WTC11 (cell line): ENCODE measurements at regions not wholly inside any gene's neighbourhood (a gene's known extent, or its start where the extent isn't known, plus 50 kb on each side); places are given as distances from the start of the nearest gene placed in this dataset.

Source experiments
- ATAC-seq: fragments of 200-7000 bp; cut with Tn5 transposase; 2 replicates; pipeline ENCODE4 v1.10.0; 2021; ENCODE audit warnings: mild to moderate bottlenecking, moderate library complexity
- CTCF ChIA-PET: fragments of 300-600 bp; sonication (Branson Sonifier 250); formaldehyde crosslinking; loops from one replicate; lab custom pipeline; 2021; ENCODE audit warnings: antibody characterized with exemption; lab: Charles Lee
- POLR2A ChIA-PET: fragments of 350-600 bp; sonication (Branson Sonifier 250); formaldehyde crosslinking; loops from one replicate; lab custom pipeline; 2021; ENCODE audit warnings: antibody characterized with exemption; lab: Charles Lee
- DNase-seq: peaks from one replicate; pipeline ENCODE4 v3.0.0; 2021; ENCODE audit warnings: low spot score
- H3K27ac Mint-ChIP-seq: 2 replicates; pipeline ENCODE4 v1.8.0; 2021; ENCODE audit warnings: mixed read lengths
- H3K27me3 Mint-ChIP-seq: 2 replicates; pipeline ENCODE4 v1.8.0; 2021; ENCODE audit warnings: low read depth, mild to moderate bottlenecking, moderate library complexity, mixed read lengths
- H3K36me3 Mint-ChIP-seq: 2 replicates; pipeline ENCODE4 v1.8.0; 2021; ENCODE audit warnings: mixed read lengths
- H3K4me1 Mint-ChIP-seq: 2 replicates; pipeline ENCODE4 v1.8.0; 2022; ENCODE audit warnings: mixed read lengths
- H3K4me3 Mint-ChIP-seq: 2 replicates; pipeline ENCODE4 v1.8.0; 2021; ENCODE audit warnings: mild to moderate bottlenecking, moderate library complexity, mixed read lengths
- H3K9me3 Mint-ChIP-seq: 2 replicates; pipeline ENCODE4 v1.8.0; 2021; ENCODE audit warnings: mixed read lengths
- AR ChIP-seq: fragments of 250-450 bp; sonication (Bioruptor Pico); IDR thresholded peaks from 2 replicates; pipeline ENCODE4 v1.9.0; 2021; ENCODE audit warnings: mild to moderate bottlenecking
- ATF1 ChIP-seq: sonication (generic); formaldehyde crosslinking; IDR thresholded peaks from 2 replicates; pipeline ENCODE4 v1.8.1; 2023; ENCODE audit warnings: mild to moderate bottlenecking, moderate library complexity, missing genetic modification reagents
- E2F4 ChIP-seq: sonication (generic); formaldehyde crosslinking; IDR thresholded peaks from 2 replicates; pipeline ENCODE4 v1.8.1; 2022; ENCODE audit warnings: low read depth, mild to moderate bottlenecking, moderate library complexity, missing genetic modification reagents, borderline replicate concordance
- ESRRA ChIP-seq: sonication (generic); formaldehyde crosslinking; IDR thresholded peaks from 2 replicates; pipeline ENCODE4 v1.8.1; 2022; ENCODE audit warnings: mild to moderate bottlenecking, missing genetic modification reagents, borderline replicate concordance
- FOXJ3 ChIP-seq: sonication (generic); formaldehyde crosslinking; IDR thresholded peaks from 2 replicates; pipeline ENCODE4 v1.9.0; 2021; ENCODE audit warnings: missing genetic modification reagents, mild to moderate bottlenecking, borderline replicate concordance
- FOXK1 ChIP-seq: sonication (generic); formaldehyde crosslinking; IDR thresholded peaks from 2 replicates; pipeline ENCODE4 v1.8.0; 2022; ENCODE audit warnings: mild to moderate bottlenecking, moderate library complexity, missing genetic modification reagents
- GABPB1 ChIP-seq: sonication (generic); formaldehyde crosslinking; IDR thresholded peaks from 2 replicates; pipeline ENCODE4 v1.8.1; 2023; ENCODE audit warnings: mild to moderate bottlenecking, missing genetic modification reagents
- PRDM15 ChIP-seq: sonication (generic); formaldehyde crosslinking; IDR thresholded peaks from 2 replicates; pipeline ENCODE4 v1.8.0; 2022; ENCODE audit warnings: missing genetic modification reagents
- RELA ChIP-seq: sonication (generic); formaldehyde crosslinking; IDR thresholded peaks from 2 replicates; pipeline ENCODE4 v1.8.1; 2022; ENCODE audit warnings: missing genetic modification reagents, mild to moderate bottlenecking, borderline replicate concordance
- SMAD4 ChIP-seq: sonication (generic); formaldehyde crosslinking; IDR thresholded peaks from 2 replicates; pipeline ENCODE4 v1.8.0; 2022; ENCODE audit warnings: mild to moderate bottlenecking, missing genetic modification reagents
- TEAD4 ChIP-seq: sonication (generic); formaldehyde crosslinking; IDR thresholded peaks from 2 replicates; pipeline ENCODE4 v1.8.0; 2022; ENCODE audit warnings: mild to moderate bottlenecking, missing genetic modification reagents
- TP53 ChIP-seq: sonication (generic); formaldehyde crosslinking; IDR thresholded peaks from 2 replicates; pipeline ENCODE4 v1.8.1; 2023; ENCODE audit warnings: mild to moderate bottlenecking, missing genetic modification reagents
- USF2 ChIP-seq: sonication (generic); formaldehyde crosslinking; IDR thresholded peaks from 2 replicates; pipeline ENCODE4 v1.8.1; 2023; ENCODE audit warnings: mild to moderate bottlenecking, missing genetic modification reagents, moderate library complexity
- ZBTB43 ChIP-seq: sonication (generic); formaldehyde crosslinking; IDR thresholded peaks from 2 replicates; pipeline ENCODE4 v1.8.1; 2023; ENCODE audit warnings: mild to moderate bottlenecking, missing genetic modification reagents
- ZNF121 ChIP-seq: sonication (generic); formaldehyde crosslinking; IDR thresholded peaks from 2 replicates; pipeline ENCODE4 v1.8.0; 2023; ENCODE audit warnings: missing genetic modification reagents
- ZNF138 ChIP-seq: sonication (generic); formaldehyde crosslinking; conservative IDR thresholded peaks from 2 replicates; pipeline ENCODE4 v1.8.1; 2022; ENCODE audit warnings: mild to moderate bottlenecking, moderate library complexity, missing genetic modification reagents
- ZNF232 ChIP-seq: sonication (generic); formaldehyde crosslinking; IDR thresholded peaks from 2 replicates; pipeline ENCODE4 v1.8.0; 2022; ENCODE audit warnings: mild to moderate bottlenecking, missing genetic modification reagents
- ZNF671 ChIP-seq: fragments of 250-450 bp; sonication (Bioruptor Pico); IDR thresholded peaks from 2 replicates; pipeline ENCODE4 v1.8.0; 2021; ENCODE audit warnings: mild to moderate bottlenecking
- TF ChIP-seq, protein P1 (sequence below): fragments of 250-450 bp; sonication (Bioruptor Pico); IDR thresholded peaks from 2 replicates; pipeline ENCODE4 v1.9.0; 2021; ENCODE audit warnings: moderate library complexity, mild to moderate bottlenecking, inconsistent platforms, borderline replicate concordance
- TF ChIP-seq, protein P2 (sequence below): sonication (generic); formaldehyde crosslinking; IDR thresholded peaks from 2 replicates; pipeline ENCODE4 v1.8.0; 2022; ENCODE audit warnings: mild to moderate bottlenecking, missing genetic modification reagents

GRCh38 chr6:51001399-51001798, 182.7 kb downstream of the TFAP2B start:
- POLR2A ChIA-PET: no interaction called here
- Mint-ChIP-seq H3K27me3 (no peaks in the 10 kb centered on the region), H3K9me3 (no peaks in the 10 kb centered on the region), H3K36me3 (no peaks in the 10 kb centered on the region), H3K4me1 (no peaks in the 10 kb centered on the region), H3K27ac (no peak overlapping the region), H3K4me3 (no peak overlapping the region)
- DNase-seq (no peak), ATAC-seq (no peak)
- TF ChIP-seq ZNF138 (CRISPR knock-in tag) (no peak), ZBTB43 (CRISPR knock-in tag) (no peak), E2F4 (CRISPR knock-in tag) (no peak), GABPB1 (CRISPR knock-in tag) (no peak), ATF1 (no peak), PRDM15 (no peak), TP53 (no peak), ESRRA (no peak), ZNF232 (CRISPR knock-in tag) (no peak), TEAD4 (CRISPR knock-in tag) (no peak), AR (CRISPR knock-in tag) (no peak), USF2 (CRISPR knock-in tag) (no peak), FOXJ3 (no peak), SMAD4 (CRISPR knock-in tag) (no peak), ZNF121 (no peak), RELA (CRISPR knock-in tag) (no peak), FOXK1 (no peak), ZNF671 (CRISPR knock-in tag) (no peak)
- TF ChIP-seq, protein P1, sequence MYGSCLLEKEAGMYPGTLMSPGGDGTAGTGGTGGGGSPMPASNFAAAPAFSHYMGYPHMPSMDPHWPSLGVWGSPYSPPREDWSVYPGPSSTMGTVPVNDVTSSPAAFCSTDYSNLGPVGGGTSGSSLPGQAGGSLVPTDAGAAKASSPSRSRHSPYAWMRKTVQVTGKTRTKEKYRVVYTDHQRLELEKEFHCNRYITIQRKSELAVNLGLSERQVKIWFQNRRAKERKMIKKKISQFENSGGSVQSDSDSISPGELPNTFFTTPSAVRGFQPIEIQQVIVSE (CRISPR knock-in tag): no peak
- TF ChIP-seq, protein P2, sequence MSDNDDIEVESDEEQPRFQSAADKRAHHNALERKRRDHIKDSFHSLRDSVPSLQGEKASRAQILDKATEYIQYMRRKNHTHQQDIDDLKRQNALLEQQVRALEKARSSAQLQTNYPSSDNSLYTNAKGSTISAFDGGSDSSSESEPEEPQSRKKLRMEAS (CRISPR knock-in tag): no peak
- CTCF ChIA-PET: interaction anchor here (1.1 kb wide), 1 partner anchor 349 kb away, joined by 3 read pairs; no protein-coding TSS in a partner anchor
